Activated B cell treated with CpG ODN at 0.5 μM for 24 hours (primary cell): ENCODE measurements at regions not wholly inside any gene's neighbourhood (a gene's known extent, or its start where the extent isn't known, plus 50 kb on each side); places are given as distances from the start of the nearest gene placed in this dataset.
"Not testable (repeated sequence)": the region's sequence is repeated elsewhere in the genome, so short reads cannot be mapped to it uniquely, and the experiment has no call there.

Experiments used
- ATAC-seq: fragments of 200-7000 bp; cut with Tn5 transposase; one replicate; pipeline ENCODE4 v1.10.0; 2021; ENCODE audit warnings: low read depth, mild to moderate bottlenecking, moderate library complexity
- CTCF ChIA-PET: fragments of 350-600 bp; sonication (Branson Sonifier 250); formaldehyde crosslinking; loops from one replicate; lab custom pipeline; 2021; ENCODE audit warnings: antibody characterized with exemption; lab: Charles Lee
- POLR2A ChIA-PET: fragments of 350-600 bp; sonication (Branson Sonifier 250); formaldehyde crosslinking; loops from one replicate; lab custom pipeline; 2021; ENCODE audit warnings: antibody characterized with exemption; lab: Charles Lee
- DNase-seq: peaks from one replicate; pipeline ENCODE4 v3.0.0; 2022
- H3K27ac Mint-ChIP-seq: one replicate; pipeline ENCODE4 v1.8.0; 2020; ENCODE audit warnings: mixed read lengths
- H3K27me3 Mint-ChIP-seq: one replicate; pipeline ENCODE4 v1.8.0; 2021; ENCODE audit warnings: mixed read lengths
- H3K36me3 Mint-ChIP-seq: one replicate; pipeline ENCODE4 v1.8.0; 2021; ENCODE audit warnings: low read depth, mixed read lengths
- H3K4me1 Mint-ChIP-seq: one replicate; pipeline ENCODE4 v1.8.0; 2021; ENCODE audit warnings: mixed read lengths
- H3K4me3 Mint-ChIP-seq: one replicate; pipeline ENCODE4 v1.8.0; 2020; ENCODE audit warnings: mild to moderate bottlenecking, mixed read lengths
- H3K9me3 Mint-ChIP-seq: one replicate; pipeline ENCODE4 v1.8.0; 2020; ENCODE audit warnings: mixed read lengths
- intact Hi-C: fragments of 100-400 bp; cut with micrococcal nuclease; formaldehyde crosslinking; loops from one replicate; pipeline ENCODE4 v1.15.1; 2024
- TF ChIP-seq, protein P1 (sequence below): fragments of 200-600 bp; IDR thresholded peaks from one replicate; pipeline ENCODE4 v1.8.0; 2022; ENCODE audit warnings: antibody characterized with exemption, mild to moderate bottlenecking

DNA sequence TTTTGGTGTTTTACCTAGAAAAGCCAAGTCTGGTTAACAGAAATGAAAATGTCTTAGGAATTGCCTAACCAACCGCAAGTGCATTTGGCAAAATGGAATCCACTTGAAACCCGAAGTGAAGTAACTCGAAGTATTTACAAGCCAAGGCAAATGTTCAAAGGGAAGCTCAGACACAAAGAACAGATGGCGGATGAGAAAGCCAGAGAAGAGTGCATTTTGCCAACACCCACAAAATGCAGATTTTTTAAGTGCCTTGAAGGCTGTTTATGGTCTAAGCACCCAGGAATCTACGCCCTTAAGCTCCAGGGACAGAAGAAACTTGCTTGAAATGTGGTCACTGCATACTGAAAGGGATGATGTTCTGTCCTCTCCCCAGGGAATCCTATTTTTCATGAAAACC lies 70.0 kb upstream of the TBXT start:
- CTCF ChIA-PET: no interaction called here
- ATAC-seq (no peak), DNase-seq (no peak)
- intact Hi-C loops: no loop called here
- Mint-ChIP-seq H3K4me3 (no peak overlapping the region), H3K36me3 (no peaks in the 10 kb centered on the region), H3K27ac (no peak overlapping the region), H3K4me1 (no peaks in the 10 kb centered on the region), H3K9me3 (no peaks in the 10 kb centered on the region), H3K27me3 (peaks cover 26% of the 10 kb centered on the region)
- POLR2A ChIA-PET: no interaction called here
- TF ChIP-seq, protein P1, sequence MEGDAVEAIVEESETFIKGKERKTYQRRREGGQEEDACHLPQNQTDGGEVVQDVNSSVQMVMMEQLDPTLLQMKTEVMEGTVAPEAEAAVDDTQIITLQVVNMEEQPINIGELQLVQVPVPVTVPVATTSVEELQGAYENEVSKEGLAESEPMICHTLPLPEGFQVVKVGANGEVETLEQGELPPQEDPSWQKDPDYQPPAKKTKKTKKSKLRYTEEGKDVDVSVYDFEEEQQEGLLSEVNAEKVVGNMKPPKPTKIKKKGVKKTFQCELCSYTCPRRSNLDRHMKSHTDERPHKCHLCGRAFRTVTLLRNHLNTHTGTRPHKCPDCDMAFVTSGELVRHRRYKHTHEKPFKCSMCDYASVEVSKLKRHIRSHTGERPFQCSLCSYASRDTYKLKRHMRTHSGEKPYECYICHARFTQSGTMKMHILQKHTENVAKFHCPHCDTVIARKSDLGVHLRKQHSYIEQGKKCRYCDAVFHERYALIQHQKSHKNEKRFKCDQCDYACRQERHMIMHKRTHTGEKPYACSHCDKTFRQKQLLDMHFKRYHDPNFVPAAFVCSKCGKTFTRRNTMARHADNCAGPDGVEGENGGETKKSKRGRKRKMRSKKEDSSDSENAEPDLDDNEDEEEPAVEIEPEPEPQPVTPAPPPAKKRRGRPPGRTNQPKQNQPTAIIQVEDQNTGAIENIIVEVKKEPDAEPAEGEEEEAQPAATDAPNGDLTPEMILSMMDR: no peak

GRCh38 chr6:166236596-166236995 lies 68.9 kb upstream of the TBXT start:
- ChIA-PET POLR2A (interaction anchor here (0.5 kb wide), 1 partner anchor 391 kb away, joined by 3 read pairs; no protein-coding TSS in a partner anchor), CTCF (no interaction called here)
- Mint-ChIP-seq H3K9me3 (no peaks in the 10 kb centered on the region), H3K36me3 (no peaks in the 10 kb centered on the region), H3K27ac (no peak overlapping the region), H3K4me3 (no peak overlapping the region), H3K4me1 (no peaks in the 10 kb centered on the region), H3K27me3 (peaks cover 29% of the 10 kb centered on the region)
- DNase-seq (no peak), ATAC-seq (no peak)
- intact Hi-C loops: no loop called here
- TF ChIP-seq, protein P1: no peak

- no peaks in the 10 kb centered on the region for H3K9me3 Mint-ChIP-seq
- DNase-seq: no peak
- H3K36me3 Mint-ChIP-seq: no peaks in the 10 kb centered on the region
- POLR2A ChIA-PET: no interaction called here
- peaks cover 29% of the 10 kb centered on the region for H3K27me3 Mint-ChIP-seq
- intact Hi-C loops: no loop called here
- no peak overlapping the region for H3K27ac Mint-ChIP-seq
- TF ChIP-seq, protein P1: no peak
- CTCF ChIA-PET: no interaction called here
- H3K4me3 Mint-ChIP-seq: no peak overlapping the region
- no peak for ATAC-seq
- H3K4me1 Mint-ChIP-seq: no peaks in the 10 kb centered on the region
Observed at GRCh38 chr6:166235666-166236292, 68.1 kb upstream of the TBXT start.

DNA sequence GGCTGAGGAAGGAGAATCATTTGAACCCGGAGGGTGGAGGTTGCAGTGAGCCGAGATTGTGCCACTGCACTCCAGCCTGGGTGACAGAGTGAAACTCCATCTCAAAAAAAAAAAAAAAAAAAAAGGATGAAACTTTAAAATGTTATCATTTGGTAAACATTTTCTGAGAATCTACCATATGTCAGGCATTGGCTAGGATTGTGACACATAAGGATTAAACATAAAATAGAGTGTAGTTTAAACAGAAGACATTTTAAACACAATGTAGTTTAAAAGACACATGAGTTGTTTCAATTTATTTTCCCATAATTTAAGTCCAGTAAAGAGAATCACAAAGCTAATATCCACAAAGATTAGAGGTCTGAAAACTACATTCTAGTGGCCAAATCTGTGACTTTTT lies 63.5 kb upstream of the TBXT start:
- H3K36me3 Mint-ChIP-seq, H3K4me3 Mint-ChIP-seq, POLR2A ChIA-PET, DNase-seq, ATAC-seq, intact Hi-C loops, CTCF ChIA-PET, H3K27ac Mint-ChIP-seq, H3K9me3 Mint-ChIP-seq, H3K4me1 Mint-ChIP-seq: not testable (repeated sequence)
- peaks cover 34% of the 10 kb centered on the region for H3K27me3 Mint-ChIP-seq

DNA sequence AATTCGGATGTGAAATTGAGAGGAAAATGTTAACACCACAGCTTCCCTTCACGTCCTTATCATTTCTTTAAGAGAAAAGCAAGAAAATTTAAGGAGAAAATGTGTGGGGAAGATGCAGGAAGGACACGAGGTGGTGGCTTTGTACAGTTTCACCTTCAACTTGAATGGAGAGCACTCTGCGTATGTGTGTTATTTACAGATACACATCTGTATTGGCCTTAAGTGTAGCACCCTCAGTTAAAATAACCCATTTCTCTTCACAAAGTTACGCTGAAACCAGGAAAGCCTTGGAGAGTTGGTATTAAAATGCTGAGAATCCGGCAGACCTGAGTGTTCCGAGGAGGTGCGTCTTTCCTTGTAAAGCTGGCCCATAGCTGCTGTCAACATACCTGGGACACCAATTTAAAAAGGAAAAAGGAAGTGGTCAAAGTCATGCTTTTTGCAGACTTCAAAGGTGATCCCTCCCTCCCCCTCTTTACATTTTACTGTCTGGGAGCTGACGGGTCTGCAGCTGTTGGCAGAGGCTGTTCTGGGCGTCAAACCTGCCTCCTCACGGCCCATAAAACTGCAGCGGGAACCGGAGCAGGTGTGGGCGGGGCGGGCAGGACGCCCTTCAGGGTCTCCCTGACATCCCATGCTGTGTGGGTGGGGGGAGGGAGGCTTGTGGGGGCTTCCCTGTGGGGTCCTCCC lies 61.3 kb upstream of the TBXT start:
- no peak overlapping the region for H3K27ac Mint-ChIP-seq
- DNase-seq: no peak
- no peak overlapping the region for H3K4me3 Mint-ChIP-seq

More for the DNA sequence above, 61.3 kb upstream of the TBXT start:
- no peaks in the 10 kb centered on the region for H3K36me3 Mint-ChIP-seq
- ChIA-PET CTCF (no interaction called here), POLR2A (no interaction called here)
- intact Hi-C loops: no loop called here
- H3K9me3 Mint-ChIP-seq: no peaks in the 10 kb centered on the region
- TF ChIP-seq, protein P1: no peak
- ATAC-seq: no peak
- H3K27me3 Mint-ChIP-seq: peaks cover 39% of the 10 kb centered on the region
- peaks cover 4% of the 10 kb centered on the region for H3K4me1 Mint-ChIP-seq
